Naive B cell (primary cell): ENCODE measurements at regions not wholly inside any gene's neighbourhood (a gene's known extent, or its start where the extent isn't known, plus 50 kb on each side); places are given as distances from the start of the nearest gene placed in this dataset.
"Not testable (repeated sequence)": the region's sequence is repeated elsewhere in the genome, so short reads cannot be mapped to it uniquely, and the experiment has no call there.

ENCODE experiments used
- ATAC-seq, 2 donors: fragments of 150-1000 bp; cut with Tn5 transposase; 2 replicates each; pipeline ENCODE4 v1.10.0; 2021; ENCODE audit warnings: low read depth in 2 of 2, mild to moderate bottlenecking in 2 of 2, moderate library complexity in 2 of 2
- DNase-seq: peaks from one replicate; pipeline ENCODE4 v3.0.0; 2022
- H3K27ac Mint-ChIP-seq, 6 donors: one replicate each; pipeline ENCODE4 v1.8.0; 2020 to 2022; ENCODE audit warnings: mild to moderate bottlenecking in 6 of 6, mixed read lengths in 6 of 6, moderate library complexity in 5 of 6, inconsistent platforms in 2 of 6
- H3K27me3 Mint-ChIP-seq, 3 donors: one replicate each; pipeline ENCODE4 v1.8.0; 2021 to 2022; ENCODE audit warnings: mixed read lengths in 3 of 3, mild to moderate bottlenecking in 1 of 3
- H3K36me3 Mint-ChIP-seq, 2 donors: one replicate each; pipeline ENCODE4 v1.8.0; 2020 to 2022; ENCODE audit warnings: mixed read lengths in 2 of 2, inconsistent platforms in 1 of 2, mild to moderate bottlenecking in 1 of 2
- H3K4me1 Mint-ChIP-seq, 3 donors: one replicate each; pipeline ENCODE4 v1.8.0; 2020 to 2022; ENCODE audit warnings: mixed read lengths in 3 of 3, inconsistent platforms in 1 of 3, mild to moderate bottlenecking in 1 of 3, moderate library complexity in 1 of 3
- H3K4me3 Mint-ChIP-seq, 8 donors: one replicate each; pipeline ENCODE4 v1.8.0; 2020 to 2022; ENCODE audit warnings: mild to moderate bottlenecking in 8 of 8, mixed read lengths in 8 of 8, moderate library complexity in 8 of 8, inconsistent platforms in 2 of 8
- H3K9me3 Mint-ChIP-seq, 7 donors: one replicate each; pipeline ENCODE4 v1.8.0; 2020 to 2022; ENCODE audit warnings: mixed read lengths in 7 of 7, mild to moderate bottlenecking in 5 of 7, inconsistent platforms in 2 of 7, moderate library complexity in 1 of 7

DNA sequence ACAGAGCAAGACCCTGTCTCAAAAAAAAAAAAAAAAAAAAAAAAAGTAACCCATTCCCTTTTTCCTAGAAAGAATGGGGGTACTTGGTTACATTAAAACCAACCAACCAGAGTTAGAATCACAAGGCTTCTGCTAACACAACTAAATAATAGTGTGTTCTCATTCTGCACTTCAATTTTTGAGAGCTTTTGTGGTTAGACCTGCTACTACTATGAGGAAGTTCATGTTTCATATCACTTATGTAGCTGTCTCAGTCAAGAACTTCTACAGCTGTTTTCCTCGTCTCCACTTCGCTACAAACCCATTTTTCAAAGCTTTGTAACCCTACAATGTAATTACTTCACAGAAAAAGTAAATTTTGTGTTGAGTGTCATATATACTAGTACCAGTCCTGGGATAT is 58.3 kb downstream of the PDHA2 start:
- ATAC-seq, result no peak
- no peaks in the 10 kb centered on the region for H3K4me1 Mint-ChIP-seq
- no peak for DNase-seq
- no peak overlapping the region for H3K27ac Mint-ChIP-seq
- no peaks in the 10 kb centered on the region for H3K36me3 Mint-ChIP-seq
- H3K9me3 Mint-ChIP-seq, result peaks cover 0 to 14% (median 4%) of the 10 kb centered on the region in 7 donors
- H3K4me3 Mint-ChIP-seq, result no peak overlapping the region
- H3K27me3 Mint-ChIP-seq, result no peaks in the 10 kb centered on the region

- Mint-ChIP-seq H3K27me3 (no peaks in the 10 kb centered on the region), H3K4me3 (no peak overlapping the region), H3K9me3 (peaks cover 0 to 5% (median 2%) of the 10 kb centered on the region in 7 donors), H3K27ac (no peak overlapping the region), H3K4me1 (no peaks in the 10 kb centered on the region), H3K36me3 (no peaks in the 10 kb centered on the region)
- ATAC-seq (no peak), DNase-seq (no peak)
These were observed 69.3 kb downstream of the PDHA2 start for GRCh38 chr4:95909211-95909610.

GRCh38 chr4:95910749-95911148 is 70.9 kb downstream of the PDHA2 start:
- H3K27me3 Mint-ChIP-seq, result no peaks in the 10 kb centered on the region

GRCh38 chr4:95921470-95921869 is 81.6 kb downstream of the PDHA2 start:
- peaks cover under 1 to 37% (median 10%) of the 10 kb centered on the region in 7 donors for H3K9me3 Mint-ChIP-seq
- no peaks in the 10 kb centered on the region for H3K36me3 Mint-ChIP-seq
- no peak overlapping the region for H3K4me3 Mint-ChIP-seq
- H3K27ac Mint-ChIP-seq, result no peak overlapping the region
- no peak for DNase-seq
- ATAC-seq, result no peak
- no peaks in the 10 kb centered on the region for H3K27me3 Mint-ChIP-seq
- H3K4me1 Mint-ChIP-seq, result no peaks in the 10 kb centered on the region

More at GRCh38 chr4:95910749-95911148, 70.9 kb downstream of the PDHA2 start:
- no peaks in the 10 kb centered on the region for H3K4me1 Mint-ChIP-seq
- no peak overlapping the region for H3K27ac Mint-ChIP-seq
- no peaks in the 10 kb centered on the region for H3K36me3 Mint-ChIP-seq
- H3K4me3 Mint-ChIP-seq, result no peak overlapping the region
- H3K9me3 Mint-ChIP-seq, result peaks cover 0 to 6% (median 2%) of the 10 kb centered on the region in 7 donors
- DNase-seq (no peak), ATAC-seq (no peak)

DNA sequence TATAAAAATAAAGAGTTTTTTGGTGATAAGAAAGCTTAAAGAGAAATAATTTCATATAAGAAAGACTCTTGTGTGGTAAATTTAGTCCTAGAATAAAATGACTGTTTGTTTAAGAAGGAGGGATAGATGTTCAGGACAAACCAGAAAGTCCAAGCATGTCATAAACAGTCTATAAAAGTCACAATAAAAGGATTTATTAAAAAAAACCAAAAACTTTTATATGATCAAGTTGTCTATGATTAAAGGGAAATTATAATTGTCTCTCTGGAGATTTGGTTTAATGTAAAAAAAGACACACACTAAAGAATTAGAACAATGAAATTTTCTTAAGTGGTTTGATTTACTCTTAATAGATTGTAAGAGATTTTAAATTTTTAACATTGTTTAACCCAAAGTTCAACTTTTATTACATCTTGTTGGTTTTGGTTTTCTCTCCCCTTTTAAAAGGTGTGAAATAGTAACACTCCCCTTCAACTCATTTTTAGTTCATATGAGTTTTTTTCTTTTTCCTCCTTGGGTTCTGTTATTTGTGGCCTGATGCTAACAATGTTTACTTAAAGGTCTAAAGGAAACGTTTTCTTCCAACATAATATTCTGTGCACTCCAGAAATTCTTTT is 89.7 kb downstream of the PDHA2 start:
- Mint-ChIP-seq H3K27ac (no peak overlapping the region), H3K4me3 (no peak overlapping the region), H3K4me1 (no peaks in the 10 kb centered on the region), H3K27me3 (no peaks in the 10 kb centered on the region), H3K9me3 (peaks cover 4 to 44% (median 18%) of the 10 kb centered on the region in 7 donors), H3K36me3 (no peaks in the 10 kb centered on the region)
- ATAC-seq (no peak), DNase-seq (no peak)

DNA sequence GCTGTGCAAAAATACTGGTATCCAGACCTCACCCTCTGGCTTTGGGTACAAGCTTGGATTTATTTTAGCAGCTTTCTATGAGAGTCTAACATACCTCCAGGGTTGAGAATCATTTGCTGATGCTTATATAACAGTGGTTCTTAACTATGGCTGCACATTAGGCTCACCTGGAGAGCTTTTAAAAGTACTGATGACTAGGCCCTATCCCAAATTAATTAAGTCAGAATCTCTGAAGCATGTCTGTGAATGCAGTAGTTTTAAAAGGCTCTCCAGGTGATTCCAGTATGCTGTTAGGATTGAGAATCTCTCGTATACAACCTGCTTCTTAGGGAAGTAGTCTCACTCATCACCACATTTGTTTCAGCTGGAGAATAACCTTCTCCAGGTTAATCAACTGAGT is 99.2 kb downstream of the PDHA2 start:
- H3K36me3 Mint-ChIP-seq, result no peaks in the 10 kb centered on the region
- peaks cover 0 to 6% (median 0%) of the 10 kb centered on the region in 7 donors for H3K9me3 Mint-ChIP-seq
- DNase-seq, result no peak
- no peaks in the 10 kb centered on the region for H3K27me3 Mint-ChIP-seq
- H3K27ac Mint-ChIP-seq, result no peak overlapping the region
- H3K4me1 Mint-ChIP-seq, result no peaks in the 10 kb centered on the region
- ATAC-seq, result no peak
- H3K4me3 Mint-ChIP-seq, result no peak overlapping the region

DNA sequence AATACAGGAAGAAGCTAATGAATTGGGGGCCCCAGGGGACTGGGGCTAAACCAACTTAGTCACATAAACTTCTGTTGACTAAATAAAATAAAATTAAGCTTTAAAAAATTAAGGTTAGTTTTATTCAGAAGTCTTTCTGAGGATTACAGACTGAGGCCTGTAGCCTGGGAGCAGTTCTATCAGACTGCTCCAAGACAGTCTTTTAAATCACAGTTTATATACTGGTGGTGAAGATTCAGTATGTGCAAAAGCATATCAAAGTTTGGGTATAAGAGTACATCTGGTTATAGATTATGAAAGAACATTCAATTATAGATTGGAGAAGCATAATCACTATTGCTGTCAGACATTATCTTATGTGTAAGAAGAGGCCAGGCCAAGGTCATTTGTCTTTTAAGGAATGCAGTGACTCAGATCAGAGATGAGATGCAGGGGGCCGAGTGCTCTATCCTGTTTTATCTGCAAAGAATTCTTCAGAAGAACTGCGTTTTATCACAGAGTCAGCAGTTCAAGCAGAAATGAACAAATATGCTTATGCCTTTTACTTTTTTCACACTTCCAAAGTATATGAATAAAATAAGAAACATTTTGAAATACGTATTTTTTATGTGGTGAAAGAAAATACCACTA is 109.4 kb downstream of the PDHA2 start:
- Mint-ChIP-seq H3K27ac (no peak overlapping the region), H3K9me3 (peaks cover 2 to 13% (median 4%) of the 10 kb centered on the region in 7 donors), H3K4me3 (no peak overlapping the region), H3K27me3 (no peaks in the 10 kb centered on the region), H3K36me3 (no peaks in the 10 kb centered on the region), H3K4me1 (no peaks in the 10 kb centered on the region)
- DNase-seq (no peak), ATAC-seq (no peak)

DNA sequence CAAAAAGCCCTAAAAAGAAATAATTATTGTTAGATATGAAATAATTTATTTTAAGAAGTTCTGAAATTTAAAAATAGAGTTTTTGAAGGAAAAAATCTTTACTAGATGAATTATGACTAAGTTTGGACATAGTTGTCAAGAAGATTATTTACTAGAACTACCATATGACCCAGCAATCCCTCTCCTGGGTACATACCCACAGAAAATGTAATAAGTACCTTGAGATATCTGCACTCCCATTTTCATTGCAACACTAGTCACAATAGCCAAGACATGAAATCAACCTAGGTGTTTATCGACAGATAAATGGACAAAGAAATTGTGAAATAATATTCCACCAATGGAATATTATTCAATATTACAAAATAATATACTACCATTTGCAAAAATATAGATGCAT is 109.9 kb downstream of the PDHA2 start:
- no peaks in the 10 kb centered on the region for H3K27me3 Mint-ChIP-seq
- H3K36me3 Mint-ChIP-seq, result no peaks in the 10 kb centered on the region
- peaks cover 2 to 13% (median 5%) of the 10 kb centered on the region in 7 donors for H3K9me3 Mint-ChIP-seq
- H3K4me1 Mint-ChIP-seq, result no peaks in the 10 kb centered on the region
- no peak overlapping the region for H3K4me3 Mint-ChIP-seq
- no peak for ATAC-seq
- DNase-seq, result no peak
- no peak overlapping the region for H3K27ac Mint-ChIP-seq

- not testable (repeated sequence) for H3K27me3 Mint-ChIP-seq, ATAC-seq, H3K27ac Mint-ChIP-seq, H3K36me3 Mint-ChIP-seq, H3K4me3 Mint-ChIP-seq, H3K4me1 Mint-ChIP-seq, DNase-seq
- peaks cover 0 to 13% (median 4%) of the 10 kb centered on the region in 7 donors for H3K9me3 Mint-ChIP-seq
These were observed 112.6 kb downstream of the PDHA2 start for GRCh38 chr4:95952538-95952937.

GRCh38 chr4:95956094-95956493 is 116.2 kb downstream of the PDHA2 start:
- Mint-ChIP-seq H3K4me1 (no peaks in the 10 kb centered on the region), H3K4me3 (no peak overlapping the region), H3K36me3 (no peaks in the 10 kb centered on the region), H3K27ac (no peak overlapping the region), H3K9me3 (peaks cover 0 to 10% (median 4%) of the 10 kb centered on the region in 7 donors), H3K27me3 (no peaks in the 10 kb centered on the region)
- ATAC-seq (no peak), DNase-seq (no peak)

- Mint-ChIP-seq H3K36me3 (no peaks in the 10 kb centered on the region), H3K4me1 (no peaks in the 10 kb centered on the region), H3K4me3 (no peak overlapping the region), H3K27ac (no peak overlapping the region), H3K27me3 (no peaks in the 10 kb centered on the region), H3K9me3 (peaks cover 0 to 6% (median 4%) of the 10 kb centered on the region in 7 donors)
- DNase-seq (no peak), ATAC-seq (no peak)
These were observed 117.2 kb downstream of the PDHA2 start for GRCh38 chr4:95957054-95957453.

GRCh38 chr4:95957759-95958158 is 117.9 kb downstream of the PDHA2 start:
- H3K9me3 Mint-ChIP-seq, result peaks cover 0 to 6% (median 2%) of the 10 kb centered on the region in 7 donors
- DNase-seq (no peak), ATAC-seq (no peak)
- no peaks in the 10 kb centered on the region for H3K36me3 Mint-ChIP-seq
- no peak overlapping the region for H3K4me3 Mint-ChIP-seq
- no peaks in the 10 kb centered on the region for H3K4me1 Mint-ChIP-seq
- H3K27me3 Mint-ChIP-seq, result no peaks in the 10 kb centered on the region
- no peak overlapping the region for H3K27ac Mint-ChIP-seq

GRCh38 chr4:95959182-95959581 is 119.3 kb downstream of the PDHA2 start:
- Mint-ChIP-seq H3K4me3 (no peak overlapping the region), H3K27me3 (no peaks in the 10 kb centered on the region), H3K36me3 (no peaks in the 10 kb centered on the region), H3K27ac (no peak overlapping the region), H3K9me3 (peaks cover 0 to 6% (median under 1%) of the 10 kb centered on the region in 7 donors), H3K4me1 (no peaks in the 10 kb centered on the region)
- DNase-seq (no peak), ATAC-seq (no peak)

- DNase-seq (no peak), ATAC-seq (no peak)
These were observed 119.7 kb downstream of the PDHA2 start for GRCh38 chr4:95959633-95960032.

More at GRCh38 chr4:95959633-95960032, 119.7 kb downstream of the PDHA2 start:
- Mint-ChIP-seq H3K4me3 (no peak overlapping the region), H3K36me3 (no peaks in the 10 kb centered on the region), H3K4me1 (no peaks in the 10 kb centered on the region), H3K27me3 (no peaks in the 10 kb centered on the region), H3K9me3 (peaks cover 0 to 6% (median 0%) of the 10 kb centered on the region in 7 donors), H3K27ac (no peak overlapping the region)
